Mammary epithelial cell (primary cell): ENCODE measurements at regions not wholly inside any gene's neighbourhood (a gene's known extent, or its start where the extent isn't known, plus 50 kb on each side); places are given as distances from the start of the nearest gene placed in this dataset.

ENCODE experiments used
- CTCF ChIP-seq, 2 donors: IDR thresholded peaks in 1 of 2; conservative IDR thresholded peaks in 1 of 2; 2 replicates each; pipeline ENCODE4 v1.5.1; 2011 to 2012; ENCODE audit warnings: inconsistent platforms in 2 of 2, low read length in 2 of 2, mild to moderate bottlenecking in 2 of 2, control low read depth in 1 of 2, low read depth in 1 of 2; ENCODE audit not compliant: insufficient read depth in 1 of 2; ENCODE audit errors: extremely low read depth in 1 of 2
- EZH2 ChIP-seq: IDR thresholded peaks from 2 replicates; pipeline ENCODE4 v1.6.1; 2012; ENCODE audit warnings: low read length, inconsistent platforms, borderline replicate concordance

DNA sequence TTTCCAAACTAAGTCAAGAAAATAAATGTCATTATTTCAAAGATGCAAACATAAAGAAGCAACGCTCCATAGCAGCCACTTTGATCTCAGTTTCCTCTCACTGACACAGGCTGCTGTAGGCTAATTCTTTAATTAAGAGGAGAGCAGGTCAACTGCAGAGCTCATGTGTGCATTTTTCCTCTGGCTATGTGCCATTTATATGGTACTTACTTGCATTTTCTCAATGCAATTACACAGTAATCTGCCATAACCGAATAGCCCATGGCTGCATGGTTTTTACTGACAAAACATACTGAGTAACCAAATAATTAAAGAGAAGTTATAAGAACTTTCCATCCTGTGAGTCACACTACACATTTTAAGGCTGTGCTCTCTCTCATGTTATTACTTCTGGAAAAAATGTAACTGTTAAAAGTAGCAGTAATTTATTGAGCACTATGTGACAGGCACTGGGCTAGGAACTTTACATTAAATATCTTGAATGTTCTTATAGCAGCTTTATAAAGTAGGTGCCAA, 122.0 kb downstream of the ELAPOR2 start:
- TF ChIP-seq CTCF (conservative IDR thresholded peaks at IDR 0.05 in 1 of 2, IDR thresholded peaks at IDR 0.05 in 1 of 2; ENCODE audit: extremely low read depth in 1 of 2, insufficient read depth in 1 of 2, low read depth in 1 of 2, low read length in 2 of 2) (no peak), EZH2 (no peak)
